ENCODE measurements at regions not wholly inside any gene's neighbourhood (a gene's known extent, or its start where the extent isn't known, plus 50 kb on each side); places are given as distances from the start of the nearest gene placed in this dataset.

- Mint-ChIP-seq H3K4me1 (ENCODE audit: low read depth) (no peaks in the 10 kb centered on the region), H3K4me3 (no peak overlapping the region), H3K27ac (no peak overlapping the region), H3K27me3 (no peaks in the 10 kb centered on the region), H3K36me3 (ENCODE audit: low read depth) (no peaks in the 10 kb centered on the region), H3K9me3 (no peaks in the 10 kb centered on the region)
- intact Hi-C loops (cut with micrococcal nuclease) = no loop called here
Observed at GRCh38 chr6:56771189-56771588, 128.5 kb upstream of the DST start.

- H3K4me1 Mint-ChIP-seq (ENCODE audit: low read depth) = no peaks in the 10 kb centered on the region
- H3K9me3 Mint-ChIP-seq = no peaks in the 10 kb centered on the region
- no peaks in the 10 kb centered on the region for H3K27me3 Mint-ChIP-seq
- no peaks in the 10 kb centered on the region for H3K36me3 Mint-ChIP-seq (ENCODE audit: low read depth)
- H3K27ac Mint-ChIP-seq = no peak overlapping the region
- intact Hi-C loops (cut with micrococcal nuclease) = no loop called here
- H3K4me3 Mint-ChIP-seq = no peak overlapping the region
Observed at GRCh38 chr6:56770011-56770520, 127.4 kb upstream of the DST start.

- no peak overlapping the region for H3K27ac Mint-ChIP-seq
- intact Hi-C loops (cut with micrococcal nuclease) = no loop called here
- no peaks in the 10 kb centered on the region for H3K9me3 Mint-ChIP-seq
- peaks cover 13% of the 10 kb centered on the region for H3K4me1 Mint-ChIP-seq (ENCODE audit: low read depth)
- H3K27me3 Mint-ChIP-seq = no peaks in the 10 kb centered on the region
- no peaks in the 10 kb centered on the region for H3K36me3 Mint-ChIP-seq (ENCODE audit: low read depth)
- no peak overlapping the region for H3K4me3 Mint-ChIP-seq
Observed at GRCh38 chr6:56767892-56768531, 125.3 kb upstream of the DST start.

GRCh38 chr6:56767435-56767834 is 124.7 kb upstream of the DST start:
- Mint-ChIP-seq H3K27ac (no peak overlapping the region), H3K27me3 (no peaks in the 10 kb centered on the region), H3K36me3 (ENCODE audit: low read depth) (no peaks in the 10 kb centered on the region), H3K4me1 (ENCODE audit: low read depth) (peaks cover 13% of the 10 kb centered on the region), H3K4me3 (no peak overlapping the region), H3K9me3 (no peaks in the 10 kb centered on the region)
- intact Hi-C loops (cut with micrococcal nuclease) = no loop called here

GRCh38 chr6:56766806-56767178 is 124.1 kb upstream of the DST start:
- intact Hi-C loops (cut with micrococcal nuclease) = no loop called here
- no peak overlapping the region for H3K27ac Mint-ChIP-seq
- H3K9me3 Mint-ChIP-seq = no peaks in the 10 kb centered on the region
- H3K4me3 Mint-ChIP-seq = no peak overlapping the region
- H3K4me1 Mint-ChIP-seq (ENCODE audit: low read depth) = peaks cover 13% of the 10 kb centered on the region
- no peaks in the 10 kb centered on the region for H3K27me3 Mint-ChIP-seq
- no peaks in the 10 kb centered on the region for H3K36me3 Mint-ChIP-seq (ENCODE audit: low read depth)

GRCh38 chr6:56766139-56766805 is 123.6 kb upstream of the DST start:
- H3K4me3 Mint-ChIP-seq = no peak overlapping the region
- no peak overlapping the region for H3K27ac Mint-ChIP-seq
- no peaks in the 10 kb centered on the region for H3K9me3 Mint-ChIP-seq
- no peaks in the 10 kb centered on the region for H3K36me3 Mint-ChIP-seq (ENCODE audit: low read depth)
- intact Hi-C loops (cut with micrococcal nuclease) = no loop called here
- H3K4me1 Mint-ChIP-seq (ENCODE audit: low read depth) = peaks cover 13% of the 10 kb centered on the region
- H3K27me3 Mint-ChIP-seq = no peaks in the 10 kb centered on the region

GRCh38 chr6:56765494-56765893 is 122.8 kb upstream of the DST start:
- Mint-ChIP-seq H3K4me3 (no peak overlapping the region), H3K27me3 (no peaks in the 10 kb centered on the region), H3K9me3 (no peaks in the 10 kb centered on the region), H3K4me1 (ENCODE audit: low read depth) (peaks cover 13% of the 10 kb centered on the region), H3K36me3 (ENCODE audit: low read depth) (no peaks in the 10 kb centered on the region), H3K27ac (no peak overlapping the region)
- intact Hi-C loops (cut with micrococcal nuclease) = no loop called here

GRCh38 chr6:56764081-56764566 is 121.4 kb upstream of the DST start:
- Mint-ChIP-seq H3K4me1 (ENCODE audit: low read depth) (peaks cover 17% of the 10 kb centered on the region), H3K27ac (no peak overlapping the region), H3K36me3 (ENCODE audit: low read depth) (no peaks in the 10 kb centered on the region), H3K9me3 (no peaks in the 10 kb centered on the region), H3K4me3 (no peak overlapping the region), H3K27me3 (no peaks in the 10 kb centered on the region)
- intact Hi-C loops (cut with micrococcal nuclease) = no loop called here

- Mint-ChIP-seq H3K9me3 (no peaks in the 10 kb centered on the region), H3K27me3 (no peaks in the 10 kb centered on the region), H3K27ac (no peak overlapping the region), H3K4me3 (no peak overlapping the region), H3K36me3 (ENCODE audit: low read depth) (no peaks in the 10 kb centered on the region), H3K4me1 (ENCODE audit: low read depth) (peaks cover 28% of the 10 kb centered on the region)
- intact Hi-C loops (cut with micrococcal nuclease) = no loop called here
Observed at GRCh38 chr6:56761651-56762050, 119.0 kb upstream of the DST start.

- no peaks in the 10 kb centered on the region for H3K9me3 Mint-ChIP-seq
- H3K4me3 Mint-ChIP-seq = no peak overlapping the region
- H3K4me1 Mint-ChIP-seq (ENCODE audit: low read depth) = peaks cover 36% of the 10 kb centered on the region
- no peaks in the 10 kb centered on the region for H3K27me3 Mint-ChIP-seq
- intact Hi-C loops (cut with micrococcal nuclease) = no loop called here
- no peak overlapping the region for H3K27ac Mint-ChIP-seq
- no peaks in the 10 kb centered on the region for H3K36me3 Mint-ChIP-seq (ENCODE audit: low read depth)
Observed at GRCh38 chr6:56760842-56761241, 118.2 kb upstream of the DST start.

- Mint-ChIP-seq H3K27me3 (no peaks in the 10 kb centered on the region), H3K36me3 (ENCODE audit: low read depth) (no peaks in the 10 kb centered on the region), H3K9me3 (no peaks in the 10 kb centered on the region), H3K4me1 (ENCODE audit: low read depth) (peaks cover 34% of the 10 kb centered on the region), H3K4me3 (no peak overlapping the region), H3K27ac (no peak overlapping the region)
- intact Hi-C loops (cut with micrococcal nuclease) = loop anchor here (5.0 kb wide), 2 partner anchors 93 to 402 kb away; no protein-coding TSS in a partner anchor
Observed at GRCh38 chr6:56759521-56759920, 116.8 kb upstream of the DST start.

- Mint-ChIP-seq H3K9me3 (no peaks in the 10 kb centered on the region), H3K4me3 (no peak overlapping the region), H3K27me3 (no peaks in the 10 kb centered on the region), H3K36me3 (ENCODE audit: low read depth) (no peaks in the 10 kb centered on the region), H3K27ac (no peak overlapping the region), H3K4me1 (ENCODE audit: low read depth) (peaks cover 26% of the 10 kb centered on the region)
- intact Hi-C loops (cut with micrococcal nuclease) = loop anchor here (5.0 kb wide), 2 partner anchors 94 to 401 kb away; no protein-coding TSS in a partner anchor
Observed at GRCh38 chr6:56758553-56758952, 115.9 kb upstream of the DST start.

- no peaks in the 10 kb centered on the region for H3K27me3 Mint-ChIP-seq
- no peaks in the 10 kb centered on the region for H3K9me3 Mint-ChIP-seq
- intact Hi-C loops (cut with micrococcal nuclease) = loop anchor here (5.0 kb wide), 2 partner anchors 94 to 401 kb away; no protein-coding TSS in a partner anchor
- no peaks in the 10 kb centered on the region for H3K36me3 Mint-ChIP-seq (ENCODE audit: low read depth)
- H3K27ac Mint-ChIP-seq = no peak overlapping the region
- H3K4me3 Mint-ChIP-seq = no peak overlapping the region
- peaks cover 26% of the 10 kb centered on the region for H3K4me1 Mint-ChIP-seq (ENCODE audit: low read depth)
Observed at GRCh38 chr6:56758120-56758519, 115.4 kb upstream of the DST start.

GRCh38 chr6:56757588-56757984 is 114.9 kb upstream of the DST start:
- intact Hi-C loops (cut with micrococcal nuclease) = loop anchor here (1.0 to 5.0 kb wide), 4 partner anchors 49 to 400 kb away; no protein-coding TSS in a partner anchor
- H3K9me3 Mint-ChIP-seq = no peaks in the 10 kb centered on the region
- no peak overlapping the region for H3K27ac Mint-ChIP-seq
- H3K4me1 Mint-ChIP-seq (ENCODE audit: low read depth) = peaks cover 26% of the 10 kb centered on the region
- H3K36me3 Mint-ChIP-seq (ENCODE audit: low read depth) = no peaks in the 10 kb centered on the region
- H3K27me3 Mint-ChIP-seq = no peaks in the 10 kb centered on the region
- H3K4me3 Mint-ChIP-seq = no peak overlapping the region
